H1 (cell line): ENCODE measurements at regions not wholly inside any gene's neighbourhood (a gene's known extent, or its start where the extent isn't known, plus 50 kb on each side); places are given as distances from the start of the nearest gene placed in this dataset.

Experiments
- CTCF ChIA-PET: fragments of 300-600 bp; sonication (Branson Sonifier 250); formaldehyde crosslinking; loops from one replicate; lab custom pipeline; 2021; ENCODE audit not compliant: partially characterized antibody; lab: Charles Lee
- POLR2A ChIA-PET: fragments of 300-600 bp; sonication (Branson Sonifier 250); formaldehyde crosslinking; loops from one replicate; lab custom pipeline; 2021; ENCODE audit warnings: inconsistent platforms; ENCODE audit not compliant: partially characterized antibody; lab: Charles Lee
- DNase-seq, 2 experiments: peaks; one replicate each; pipeline versions ENCODE4 v3.0.0 to v3.0.0-alpha.2; 2010 to 2022; ENCODE audit warnings: low spot score in 2 of 2, low read depth in 1 of 2, mixed read lengths in 1 of 2
- FAIRE-seq: peaks from 2 replicates; lab custom pipeline; 2011; peaks lifted over from hg19 to GRCh38; lab: Jason Lieb, UNC
- H2AFZ ChIP-seq: 2 replicates; pipeline ENCODE4 v1.8.1; 2012; ENCODE audit warnings: low read length, inconsistent platforms
- H2AK5ac ChIP-seq: 2 replicates; pipeline ENCODE4 v1.6.1; 2013; ENCODE audit warnings: low read depth, low read length
- H2BK120ac ChIP-seq: replicated peaks from 2 replicates; pipeline ENCODE3; 2013; ENCODE audit warnings: low read depth, low read length, inconsistent platforms
- H2BK12ac ChIP-seq: 2 replicates; pipeline ENCODE4 v1.6.1; 2013; ENCODE audit warnings: low read depth, low read length
- H2BK15ac ChIP-seq: 2 replicates; pipeline ENCODE4 v1.6.1; 2013; ENCODE audit warnings: low read length
- H2BK20ac ChIP-seq: 2 replicates; pipeline ENCODE4 v1.6.1; 2013; ENCODE audit warnings: low read length
- H2BK5ac ChIP-seq: 2 replicates; pipeline ENCODE4 v1.6.1; 2013; ENCODE audit warnings: low read depth, low read length
- H3K14ac ChIP-seq: 2 replicates; pipeline ENCODE4 v1.6.1; 2013; ENCODE audit warnings: inconsistent platforms; ENCODE audit not compliant: insufficient read length
- H3K18ac ChIP-seq: 2 replicates; pipeline ENCODE4 v1.6.1; 2013; ENCODE audit warnings: low read length; ENCODE audit errors: extremely low read depth
- H3K23ac ChIP-seq: 2 replicates; pipeline ENCODE4 v1.6.1; 2013; ENCODE audit warnings: inconsistent platforms; ENCODE audit not compliant: insufficient read length
- H3K23me2 ChIP-seq: 2 replicates; pipeline ENCODE4 v1.6.1; 2013; ENCODE audit warnings: low read depth, low read length
- H3K27ac ChIP-seq: 2 replicates; pipeline ENCODE4 v1.6.1; 2011; ENCODE audit warnings: low read depth, low read length, inconsistent platforms
- H3K27me3 ChIP-seq, 4 experiments: replicated peaks in 1 of 4; 1 replicate in 1 of 4; 2 replicates in 3 of 4; pipeline versions ENCODE4 v1.6.1 to v1.8.1; 2011 to 2013; ENCODE audit warnings: low read length in 3 of 4, mild to moderate bottlenecking in 3 of 4, inconsistent platforms in 2 of 4, mixed read lengths in 2 of 4, moderate library complexity in 1 of 4; ENCODE audit not compliant: control insufficient read depth in 3 of 4, insufficient read depth in 3 of 4; ENCODE audit errors: extremely low read depth in 1 of 4
- H3K36me3 ChIP-seq, 4 experiments: 2 replicates each; pipeline versions ENCODE4 v1.6.1 to v1.8.1; 2011 to 2013; ENCODE audit warnings: mild to moderate bottlenecking in 4 of 4, low read length in 3 of 4, moderate library complexity in 2 of 4, control low read depth in 1 of 4, inconsistent platforms in 1 of 4; ENCODE audit not compliant: insufficient read depth in 4 of 4, control insufficient read depth in 2 of 4
- H3K4ac ChIP-seq: replicated peaks from 2 replicates; pipeline ENCODE3; 2013; ENCODE audit warnings: low read length, low read depth, mixed read lengths, inconsistent platforms; ENCODE audit not compliant: insufficient read length
- H3K4me1 ChIP-seq, 4 experiments: replicated peaks in 1 of 4; 1 replicate in 1 of 4; 2 replicates in 3 of 4; pipeline versions ENCODE4 v1.6.1 to v1.8.1; 2011 to 2013; ENCODE audit warnings: low read length in 3 of 4, inconsistent platforms in 2 of 4, mixed read lengths in 1 of 4; ENCODE audit not compliant: insufficient read depth in 4 of 4, control insufficient read depth in 3 of 4
- H3K4me2 ChIP-seq, 2 experiments: 2 replicates each; pipeline versions ENCODE4 v1.6.1 to v1.8.1; 2011 to 2013; ENCODE audit warnings: low read depth in 2 of 2, low read length in 2 of 2, control low read depth in 1 of 2, inconsistent platforms in 1 of 2, mild to moderate bottlenecking in 1 of 2; ENCODE audit not compliant: insufficient read depth in 1 of 2
- H3K4me3 ChIP-seq, 4 experiments: fragments of 200-600, 300-600 bp in 1 of 4; sonication (generic), shearing (Covaris generic), sonication (Bioruptor Twin) in 1 of 4; 2 replicates each; pipeline versions ENCODE4 v1.5.1 to v1.8.1; 2011 to 2016; ENCODE audit warnings: low read length in 4 of 4, low read depth in 3 of 4, control low read depth in 2 of 4, inconsistent platforms in 2 of 4, mild to moderate bottlenecking in 2 of 4, mixed read lengths in 1 of 4, moderate library complexity in 1 of 4; ENCODE audit not compliant: insufficient read depth in 2 of 4; ENCODE audit errors: extremely low read depth in 1 of 4
- H3K56ac ChIP-seq: replicated peaks from 2 replicates; pipeline ENCODE3; 2013; ENCODE audit warnings: low read depth, mild to moderate bottlenecking, mixed read lengths, low read length, inconsistent platforms; ENCODE audit not compliant: insufficient read length
- H3K79me1 ChIP-seq: 2 replicates; pipeline ENCODE4 v1.6.1; 2013; ENCODE audit warnings: low read depth, low read length, control low read depth
- H3K79me2 ChIP-seq, 2 experiments: 2 replicates each; pipeline versions ENCODE4 v1.6.1 to v1.8.1; 2012 to 2013; ENCODE audit warnings: low read length in 2 of 2, mild to moderate bottlenecking in 2 of 2, inconsistent platforms in 1 of 2; ENCODE audit not compliant: insufficient read depth in 2 of 2, control insufficient read depth in 1 of 2
- H3K9ac ChIP-seq, 4 experiments: replicated peaks in 1 of 4; 1 replicate in 1 of 4; 2 replicates in 3 of 4; pipeline versions ENCODE4 v1.6.1 to v1.8.1; 2011 to 2013; ENCODE audit warnings: low read depth in 3 of 4, low read length in 3 of 4, control low read depth in 2 of 4, mild to moderate bottlenecking in 2 of 4, moderate library complexity in 2 of 4, inconsistent platforms in 1 of 4; ENCODE audit errors: extremely low read depth in 1 of 4
- H3K9me3 ChIP-seq, 2 experiments: 2 replicates each; pipeline versions ENCODE4 v1.6.1 to v1.8.1; 2012 to 2013; ENCODE audit warnings: mild to moderate bottlenecking in 2 of 2, moderate library complexity in 2 of 2, control low read depth in 1 of 2, inconsistent platforms in 1 of 2, low read depth in 1 of 2, low read length in 1 of 2, mixed read lengths in 1 of 2; ENCODE audit not compliant: insufficient read depth in 2 of 2
- H4K20me1 ChIP-seq, 2 experiments: replicated peaks in 1 of 2; 2 replicates each; pipeline versions ENCODE3 to v1.8.1; 2011 to 2013; ENCODE audit warnings: inconsistent platforms in 2 of 2, low read length in 2 of 2, mild to moderate bottlenecking in 1 of 2; ENCODE audit not compliant: insufficient read depth in 2 of 2, control insufficient read depth in 1 of 2
- H4K5ac ChIP-seq: 2 replicates; pipeline ENCODE4 v1.6.1; 2013; ENCODE audit warnings: low read length, low read depth, mixed read lengths, inconsistent platforms; ENCODE audit not compliant: insufficient read length
- H4K8ac ChIP-seq: 2 replicates; pipeline ENCODE4 v1.8.0; 2013; ENCODE audit warnings: mild to moderate bottlenecking, moderate library complexity, low read length, inconsistent platforms; ENCODE audit not compliant: insufficient read depth; ENCODE audit errors: extremely low read depth
- H4K91ac ChIP-seq: replicated peaks from 2 replicates; pipeline ENCODE3; 2013; ENCODE audit warnings: low read length, mixed read lengths, inconsistent platforms; ENCODE audit not compliant: insufficient read length
- BCL11A ChIP-seq, 2 experiments: IDR thresholded peaks; one replicate each; pipeline ENCODE4 v1.6.1; 2011; ENCODE audit warnings: low read depth in 2 of 2, low read length in 2 of 2, mild to moderate bottlenecking in 2 of 2
- MAFK ChIP-seq: IDR thresholded peaks from 2 replicates; pipeline ENCODE4 v1.6.1; 2012; ENCODE audit warnings: low read depth, mild to moderate bottlenecking, improper control_type of control experiment, low read length
- WGBS, 2 experiments: shearing (Covaris generic) in 1 of 2; methylation state at CpG; one replicate each; pipeline versions ENCODE4 v1.1.6 to v1.1.7; 2013 to 2015; ENCODE audit warnings: low lambda C conversion rate in 2 of 2, mixed read lengths in 2 of 2, inconsistent platforms in 1 of 2, low coverage in 1 of 2, missing lambda C conversion rate in 1 of 2; ENCODE audit not compliant: insufficient replicate concordance in 2 of 2, insufficient coverage in 1 of 2, insufficient read length in 1 of 2; ENCODE audit errors: extremely low coverage in 1 of 2, missing lambda C conversion rate in 1 of 2; 5-methylcytosine and 5-hydroxymethylcytosine counted together

- Histone ChIP-seq H3K4me2 (no peak overlapping the region), H2AFZ (no peak overlapping the region), H3K23me2 (no peaks in the 10 kb centered on the region), H4K91ac (no peak overlapping the region), H3K9ac (no peak overlapping the region), H3K56ac (no peak overlapping the region), H2BK120ac (no peak overlapping the region), H4K5ac (no peak overlapping the region), H4K20me1 (no peaks in the 10 kb centered on the region), H3K9me3 (no peaks in the 10 kb centered on the region), H2AK5ac (no peak overlapping the region), H2BK20ac (no peak overlapping the region), H3K14ac (no peak overlapping the region), H2BK12ac (no peak overlapping the region), H3K4me3 (no peak overlapping the region), H3K27me3 (no peaks in the 10 kb centered on the region), H3K23ac (no peak overlapping the region), H2BK5ac (no peak overlapping the region), H3K4ac (no peak overlapping the region), H3K27ac (no peak overlapping the region), H3K36me3 (no peaks in the 10 kb centered on the region), H3K79me2 (no peaks in the 10 kb centered on the region), H4K8ac (no peak overlapping the region), H2BK15ac (no peak overlapping the region), H3K18ac (no peak overlapping the region), H3K79me1 (no peaks in the 10 kb centered on the region), H3K4me1 (no peaks in the 10 kb centered on the region)
- FAIRE-seq (no peak), DNase-seq (no peak)
- peak; percentile 66; the same call in 1 of the 2 replicates for TF ChIP-seq MAFK
- TF ChIP-seq BCL11A (IDR thresholded peaks at IDR 0.05; ENCODE audit: low read depth in 2 of 2, low read length in 2 of 2): no peak
- CTCF ChIA-PET: interaction anchor here (2.2 kb wide), 1 partner anchor 9 kb away, joined by 5 read pairs; no protein-coding TSS in a partner anchor
- 99% methylated on average over 3 of the region's 3 CpGs; no CpG with 5 or more reads in 1 of the 2 experiments for WGBS, 2 experiments
- POLR2A ChIA-PET: no interaction called here
Observed at GRCh38 chr5:92022415-92023140, 639.5 kb upstream of the ARRDC3 start.
